Neural cell (in vitro differentiated cells): ENCODE measurements at regions not wholly inside any gene's neighbourhood (a gene's known extent, or its start where the extent isn't known, plus 50 kb on each side); places are given as distances from the start of the nearest gene placed in this dataset.

Experiments
- H2AFZ ChIP-seq: fragments of 200-600, 300-800 bp; sonication (generic), shearing (Covaris generic); 2 replicates; pipeline ENCODE4 v1.6.0; 2014; ENCODE audit warnings: low read depth, mild to moderate bottlenecking, antibody characterized with exemption, low read length, moderate library complexity
- H3F3A ChIP-seq: fragments of 200-600 bp; shearing (Covaris generic); 2 replicates; pipeline ENCODE4 v1.6.1; 2016; ENCODE audit warnings: mild to moderate bottlenecking, moderate library complexity, mixed read lengths, antibody characterized with exemption, low read length; ENCODE audit not compliant: insufficient read depth, poor library complexity, severe bottlenecking
- H3K27ac ChIP-seq: fragments of 200-600, 300-800 bp; sonication (generic), shearing (Covaris generic); 2 replicates; pipeline ENCODE4 v1.5.1; 2014; ENCODE audit warnings: mild to moderate bottlenecking, low read length, moderate library complexity
- H3K27me3 ChIP-seq: fragments of 300-800, 200-600 bp; sonication (generic), shearing (Covaris generic); 2 replicates; pipeline ENCODE4 v1.6.0; 2014; ENCODE audit warnings: mild to moderate bottlenecking, low read depth, low read length, moderate library complexity; ENCODE audit not compliant: insufficient read depth
- H3K36me3 ChIP-seq: fragments of 300-800, 200-600 bp; sonication (generic), shearing (Covaris generic); 2 replicates; pipeline ENCODE4 v1.5.1; 2014; ENCODE audit warnings: mild to moderate bottlenecking, antibody characterized with exemption, low read length, moderate library complexity; ENCODE audit not compliant: insufficient read depth
- H3K4me2 ChIP-seq: fragments of 300-800, 200-600 bp; sonication (generic), shearing (Covaris generic); 2 replicates; pipeline ENCODE4 v1.6.0; 2014; ENCODE audit warnings: mild to moderate bottlenecking, low read length
- H3K4me3 ChIP-seq: fragments of 300-800, 200-600 bp; sonication (generic), shearing (Covaris generic); 2 replicates; pipeline ENCODE4 v1.5.1; 2014; ENCODE audit warnings: mild to moderate bottlenecking, low read length, moderate library complexity
- H3K79me2 ChIP-seq: fragments of 200-600 bp; shearing (Covaris generic); replicated peaks from 2 replicates; pipeline ENCODE4 v1.6.0; 2014; ENCODE audit warnings: mild to moderate bottlenecking, low read length, moderate library complexity; ENCODE audit not compliant: insufficient read depth
- H3K9ac ChIP-seq: fragments of 300-800, 200-600 bp; sonication (generic), shearing (Covaris generic); 2 replicates; pipeline ENCODE4 v1.6.1; 2016; ENCODE audit warnings: mild to moderate bottlenecking, low read length, mixed read lengths
- H3K9me2 ChIP-seq: fragments of 200-600 bp; shearing (Covaris generic); 2 replicates; pipeline ENCODE4 v1.6.1; 2016; ENCODE audit warnings: mild to moderate bottlenecking, low read length, mixed read lengths; ENCODE audit not compliant: insufficient read depth
- H3K9me3 ChIP-seq: fragments of 200-600, 300-800 bp; sonication (generic), shearing (Covaris generic); 2 replicates; pipeline ENCODE4 v1.6.1; 2016; ENCODE audit warnings: mild to moderate bottlenecking, mixed run types, low read length, moderate library complexity, mixed read lengths
- H4K20me1 ChIP-seq: fragments of 200-600 bp; shearing (Covaris generic); 2 replicates; pipeline ENCODE4 v1.6.1; 2016; ENCODE audit warnings: mild to moderate bottlenecking, mixed run types; ENCODE audit not compliant: insufficient read depth
- EP300 ChIP-seq: fragments of 450-650 bp; conservative IDR thresholded peaks from 2 replicates; pipeline ENCODE4 v1.6.1; 2014; ENCODE audit warnings: antibody characterized with exemption, mild to moderate bottlenecking, moderate library complexity; ENCODE audit not compliant: poor library complexity, severe bottlenecking
- EZH2 ChIP-seq: fragments of 200-600, 300-800 bp; shearing (Covaris generic), sonication (generic); IDR thresholded peaks from 2 replicates; pipeline ENCODE4 v1.6.1; 2014; ENCODE audit warnings: antibody characterized with exemption, low read length, borderline replicate concordance, mild to moderate bottlenecking; ENCODE audit not compliant: insufficient read depth, poor library complexity, severe bottlenecking
- MXI1 ChIP-seq: fragments of 450-650 bp; conservative IDR thresholded peaks from 2 replicates; pipeline ENCODE4 v1.6.1; 2014; ENCODE audit warnings: antibody characterized with exemption, mild to moderate bottlenecking; ENCODE audit not compliant: poor library complexity, severe bottlenecking
- POLR2AphosphoS5 ChIP-seq: IDR thresholded peaks from 2 replicates; pipeline ENCODE4 v1.6.1; 2012
- RAD21 ChIP-seq: fragments of 450-650 bp; conservative IDR thresholded peaks from 2 replicates; pipeline ENCODE4 v1.6.1; 2014; ENCODE audit warnings: antibody characterized with exemption, mild to moderate bottlenecking, moderate library complexity
- REST ChIP-seq: IDR thresholded peaks from 2 replicates; pipeline ENCODE4 v1.6.1; 2012; ENCODE audit warnings: borderline replicate concordance
- SMC3 ChIP-seq: fragments of 450-650 bp; conservative IDR thresholded peaks from 2 replicates; pipeline ENCODE4 v1.6.1; 2014; ENCODE audit warnings: antibody characterized with exemption, mild to moderate bottlenecking, moderate library complexity; ENCODE audit not compliant: poor library complexity
- TAF1 ChIP-seq: IDR thresholded peaks from 2 replicates; pipeline ENCODE4 v1.6.1; 2012; ENCODE audit warnings: low read depth
- TF ChIP-seq, protein P1 (sequence below): fragments of 450-650 bp; IDR thresholded peaks from 2 replicates; pipeline ENCODE4 v1.5.1; 2014; ENCODE audit warnings: antibody characterized with exemption, mild to moderate bottlenecking, moderate library complexity; ENCODE audit not compliant: poor library complexity, severe bottlenecking

DNA sequence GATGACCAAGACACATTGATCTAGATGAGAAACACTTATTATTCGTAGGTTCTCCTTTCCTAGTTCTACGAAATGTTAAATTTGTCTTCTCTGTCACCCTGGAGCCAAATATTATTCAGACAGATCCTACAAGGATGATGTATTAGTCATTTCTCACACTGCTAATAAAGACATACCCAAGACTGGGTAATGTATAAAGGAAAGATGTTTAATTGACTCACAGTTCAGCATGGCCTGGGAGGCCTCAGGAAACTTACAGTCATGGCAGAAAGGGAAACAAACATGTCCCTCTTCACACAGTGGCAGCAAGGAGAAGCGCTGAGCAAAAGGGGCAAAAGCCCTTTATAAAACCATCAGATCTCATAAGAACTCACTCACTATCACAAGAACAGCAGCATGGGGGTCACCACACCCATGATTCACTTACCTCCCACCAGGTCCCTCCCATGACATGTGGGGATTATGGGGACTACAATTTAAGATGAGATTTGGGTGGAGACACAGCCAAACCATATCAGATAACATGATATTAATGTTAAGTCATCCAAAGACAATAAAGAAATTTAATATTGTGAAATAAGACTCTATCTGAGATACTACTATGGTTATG, 1248.8 kb upstream of the SLC10A2 start:
- no peak overlapping the region for H3K27ac ChIP-seq
- H3K9ac ChIP-seq = no peak overlapping the region

DNA sequence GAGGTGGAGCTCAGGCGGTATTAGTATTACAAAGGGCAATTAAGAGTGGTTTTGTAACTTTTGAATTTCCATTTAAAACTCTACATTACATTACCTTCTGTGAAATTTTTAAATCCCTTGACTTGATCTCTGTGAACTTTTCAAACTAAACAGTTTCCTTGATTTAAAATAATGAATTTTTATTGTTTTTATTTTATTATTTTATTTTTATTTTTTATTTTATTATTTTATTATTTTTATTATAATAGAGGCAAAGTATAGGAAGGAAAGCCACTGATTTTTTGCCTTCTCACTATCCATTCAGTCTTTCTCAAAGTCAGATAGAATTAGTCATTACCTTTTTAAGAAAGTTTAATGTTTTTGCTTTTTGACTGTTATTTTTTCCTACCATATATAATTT, 1248.1 kb upstream of the SLC10A2 start:
- Histone ChIP-seq H3K79me2 (no peaks in the 10 kb centered on the region), H3K9ac (no peak overlapping the region), H3F3A (no peaks in the 10 kb centered on the region), H3K27me3 (no peaks in the 10 kb centered on the region), H3K4me2 (no peak overlapping the region), H3K27ac (no peak overlapping the region), H2AFZ (no peak overlapping the region), H3K36me3 (no peaks in the 10 kb centered on the region), H3K9me3 (no peaks in the 10 kb centered on the region), H3K9me2 (no peaks in the 10 kb centered on the region), H3K4me3 (no peak overlapping the region), H4K20me1 (no peaks in the 10 kb centered on the region)
- TF ChIP-seq, protein P1, sequence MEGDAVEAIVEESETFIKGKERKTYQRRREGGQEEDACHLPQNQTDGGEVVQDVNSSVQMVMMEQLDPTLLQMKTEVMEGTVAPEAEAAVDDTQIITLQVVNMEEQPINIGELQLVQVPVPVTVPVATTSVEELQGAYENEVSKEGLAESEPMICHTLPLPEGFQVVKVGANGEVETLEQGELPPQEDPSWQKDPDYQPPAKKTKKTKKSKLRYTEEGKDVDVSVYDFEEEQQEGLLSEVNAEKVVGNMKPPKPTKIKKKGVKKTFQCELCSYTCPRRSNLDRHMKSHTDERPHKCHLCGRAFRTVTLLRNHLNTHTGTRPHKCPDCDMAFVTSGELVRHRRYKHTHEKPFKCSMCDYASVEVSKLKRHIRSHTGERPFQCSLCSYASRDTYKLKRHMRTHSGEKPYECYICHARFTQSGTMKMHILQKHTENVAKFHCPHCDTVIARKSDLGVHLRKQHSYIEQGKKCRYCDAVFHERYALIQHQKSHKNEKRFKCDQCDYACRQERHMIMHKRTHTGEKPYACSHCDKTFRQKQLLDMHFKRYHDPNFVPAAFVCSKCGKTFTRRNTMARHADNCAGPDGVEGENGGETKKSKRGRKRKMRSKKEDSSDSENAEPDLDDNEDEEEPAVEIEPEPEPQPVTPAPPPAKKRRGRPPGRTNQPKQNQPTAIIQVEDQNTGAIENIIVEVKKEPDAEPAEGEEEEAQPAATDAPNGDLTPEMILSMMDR = no peak
- TF ChIP-seq EZH2 (no peak), SMC3 (no peak), EP300 (no peak), POLR2AphosphoS5 (no peak), TAF1 (no peak), RAD21 (no peak), REST (no peak)

More for the DNA sequence above, 1248.8 kb upstream of the SLC10A2 start:
- Histone ChIP-seq H3K36me3 (no peaks in the 10 kb centered on the region), H4K20me1 (no peaks in the 10 kb centered on the region), H3F3A (no peaks in the 10 kb centered on the region), H3K9me3 (no peaks in the 10 kb centered on the region), H3K9me2 (no peaks in the 10 kb centered on the region), H3K79me2 (no peaks in the 10 kb centered on the region), H3K4me2 (no peak overlapping the region), H3K4me3 (no peak overlapping the region), H2AFZ (no peak overlapping the region), H3K27me3 (no peaks in the 10 kb centered on the region)
- TF ChIP-seq RAD21 (no peak), TAF1 (no peak), EZH2 (no peak), EP300 (no peak), POLR2AphosphoS5 (no peak), MXI1 (no peak), SMC3 (no peak), REST (no peak)
- TF ChIP-seq, protein P1 = no peak
